DMS79 treated with DMSO at 0.1 percent for 48 hours (cell line): ENCODE measurements at regions not wholly inside any gene's neighbourhood (a gene's known extent, or its start where the extent isn't known, plus 50 kb on each side); places are given as distances from the start of the nearest gene placed in this dataset.

ENCODE experiments used
- DNase-seq: peaks from one replicate; lab custom pipeline; 2025; lab: John Stamatoyannopoulos, UW

DNA sequence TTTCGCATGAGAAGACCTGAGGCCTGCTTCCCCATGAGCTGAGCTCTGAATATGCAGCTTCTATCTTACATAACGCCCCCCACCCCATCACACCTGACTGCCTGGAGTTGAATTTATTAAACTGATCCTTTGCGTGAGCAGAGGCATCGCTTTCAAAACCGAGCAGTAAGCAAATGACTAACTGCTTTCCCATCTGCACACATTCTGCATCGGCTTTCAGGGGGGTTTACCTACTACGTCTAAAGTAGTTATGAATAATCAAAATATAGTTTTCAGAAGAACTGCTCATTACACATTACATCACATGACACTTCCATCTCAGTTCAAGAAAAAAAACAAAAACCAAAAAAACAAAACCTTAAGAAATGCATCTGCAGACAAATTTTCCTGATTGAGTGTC lies 54.7 kb upstream of the EGR2 start:
- DNase-seq = no peak

GRCh38 chr10:62869958-62870357 lies 53.8 kb upstream of the EGR2 start:
- no peak for DNase-seq

DNA sequence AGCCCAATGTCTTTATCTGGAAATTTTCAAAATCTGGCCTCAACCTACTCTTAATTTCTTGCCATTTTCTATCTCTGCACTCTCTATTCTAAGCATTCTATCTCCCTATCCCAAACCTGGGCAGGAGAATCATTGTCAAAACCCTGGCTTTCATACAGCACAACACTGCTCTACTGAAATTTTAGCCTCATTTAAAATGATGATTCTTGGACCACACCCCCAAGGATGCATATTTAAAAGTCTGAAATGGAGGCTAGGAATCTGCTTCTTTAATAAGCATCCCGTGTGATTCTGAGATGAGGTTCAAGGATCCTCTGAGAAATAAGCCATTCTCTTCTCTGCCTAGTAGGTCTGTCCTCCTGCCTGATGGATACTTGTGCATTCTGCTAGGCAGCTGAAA lies 50.8 kb upstream of the EGR2 start:
- DNase-seq = no peak

- DNase-seq = no peak
These were observed 50.3 kb upstream of the EGR2 start for GRCh38 chr10:62866451-62866850.
